Neural progenitor cell (in vitro differentiated cells): ENCODE measurements at regions not wholly inside any gene's neighbourhood (a gene's known extent, or its start where the extent isn't known, plus 50 kb on each side); places are given as distances from the start of the nearest gene placed in this dataset.

ENCODE experiments used
- CTCF ChIP-seq: fragments of 200-600 bp; sonication (generic); IDR thresholded peaks from 2 replicates; pipeline ENCODE4 v1.5.1; 2017; ENCODE audit warnings: antibody characterized with exemption, mild to moderate bottlenecking
- EZH2 ChIP-seq: fragments of 200-600 bp; sonication (generic); IDR thresholded peaks from 2 replicates; pipeline ENCODE4 v1.6.1; 2017; ENCODE audit warnings: antibody characterized with exemption, mild to moderate bottlenecking, moderate library complexity

DNA sequence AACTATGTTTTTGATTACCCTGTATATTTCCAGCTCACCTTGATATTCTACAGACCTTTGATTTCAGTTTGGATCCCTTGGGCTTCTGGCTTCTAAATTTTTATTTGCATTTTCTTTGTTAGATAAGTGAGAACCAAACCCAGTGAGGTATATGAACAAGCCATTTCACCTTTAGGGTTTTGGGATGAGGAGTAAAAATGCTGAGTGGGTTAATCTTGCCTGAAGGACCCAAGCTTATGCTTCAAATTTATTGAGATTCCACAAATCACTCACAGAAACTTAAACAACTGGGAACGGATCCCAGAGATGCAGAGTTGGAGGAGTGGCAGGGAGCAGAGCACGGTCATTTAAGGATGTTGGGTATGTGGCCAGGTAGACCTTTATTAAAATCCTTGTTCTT, 263.3 kb upstream of the BMP2 start:
- TF ChIP-seq CTCF: no peak
- no peak for TF ChIP-seq EZH2
